ENCODE measurements at regions not wholly inside any gene's neighbourhood (a gene's known extent, or its start where the extent isn't known, plus 50 kb on each side); places are given as distances from the start of the nearest gene placed in this dataset.

DNA sequence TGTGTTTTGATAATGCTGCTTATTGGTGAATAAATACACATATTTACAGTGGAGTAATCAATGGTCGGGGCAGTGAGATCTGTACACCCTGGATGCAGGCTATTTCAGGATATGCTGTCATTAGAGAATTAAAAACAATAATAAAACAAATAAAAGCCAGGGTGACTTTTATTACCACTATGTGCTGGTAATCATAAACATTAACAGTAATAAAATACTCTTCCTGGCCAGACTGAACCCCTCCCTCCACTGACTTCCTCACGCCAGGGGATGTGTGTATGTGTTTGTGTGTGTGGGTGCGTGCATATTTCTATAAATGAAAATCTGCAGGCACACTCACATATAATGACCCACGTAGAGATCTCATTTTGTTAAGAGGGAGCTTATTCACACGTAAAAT is 98.0 kb upstream of the MAP9 start:
- no peak overlapping the region for H3K4me2 ChIP-seq
- ChIA-PET POLR2A (no interaction called here), CTCF (no interaction called here)
- H3K27me3 ChIP-seq (ENCODE audit: insufficient read depth), result no peaks in the 10 kb centered on the region
- H2AFZ ChIP-seq (ENCODE audit: low read depth), result no peak overlapping the region
- WGBS (ENCODE audit: low lambda C conversion rate), result 48% methylated on average over 5 of the region's 5 CpGs
- no peaks in the 10 kb centered on the region for H3K36me3 ChIP-seq (replicated peaks in 1 of 2; ENCODE audit: control insufficient read depth in 1 of 2, insufficient read depth in 2 of 2, low read length in 1 of 2)
- no peak overlapping the region for H3K4me3 ChIP-seq (ENCODE audit: low read depth in 2 of 2, low read length in 1 of 2)
- no peaks in the 10 kb centered on the region for H4K20me1 ChIP-seq (ENCODE audit: insufficient read depth)
- no peak for DNase-seq
- no peaks in the 10 kb centered on the region for H3K9me3 ChIP-seq
- H3K4me1 ChIP-seq (ENCODE audit: control insufficient read depth in 1 of 2, insufficient read depth in 2 of 2, low read depth in 1 of 2, low read length in 1 of 2), result no peaks in the 10 kb centered on the region
- no peaks in the 10 kb centered on the region for H3K9me2 ChIP-seq
- no peak overlapping the region for H3K9ac ChIP-seq
- no peak overlapping the region for H3K27ac ChIP-seq (ENCODE audit: low read depth in 2 of 2, low read length in 1 of 2)
- no peaks in the 10 kb centered on the region for H3K79me2 ChIP-seq (ENCODE audit: insufficient read depth)
- TF ChIP-seq JUND (IDR thresholded peaks at IDR 0.05), result no peak
- TF ChIP-seq, protein P1, sequence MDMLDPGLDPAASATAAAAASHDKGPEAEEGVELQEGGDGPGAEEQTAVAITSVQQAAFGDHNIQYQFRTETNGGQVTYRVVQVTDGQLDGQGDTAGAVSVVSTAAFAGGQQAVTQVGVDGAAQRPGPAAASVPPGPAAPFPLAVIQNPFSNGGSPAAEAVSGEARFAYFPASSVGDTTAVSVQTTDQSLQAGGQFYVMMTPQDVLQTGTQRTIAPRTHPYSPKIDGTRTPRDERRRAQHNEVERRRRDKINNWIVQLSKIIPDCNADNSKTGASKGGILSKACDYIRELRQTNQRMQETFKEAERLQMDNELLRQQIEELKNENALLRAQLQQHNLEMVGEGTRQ (IDR thresholded peaks at IDR 0.05; ENCODE audit: borderline replicate concordance, low read depth, low read length), result no peak
- TF ChIP-seq POLR2AphosphoS5 (IDR thresholded peaks at IDR 0.05; ENCODE audit: low read depth, low read length), result no peak
- TF ChIP-seq EP300 (IDR thresholded peaks at IDR 0.05; ENCODE audit: borderline replicate concordance in 1 of 2, low read depth in 1 of 2, low read length in 1 of 2), result no peak
- no peaks in the 10 kb centered on the region for H3F3A ChIP-seq (replicated peaks; ENCODE audit: insufficient read depth)

DNA sequence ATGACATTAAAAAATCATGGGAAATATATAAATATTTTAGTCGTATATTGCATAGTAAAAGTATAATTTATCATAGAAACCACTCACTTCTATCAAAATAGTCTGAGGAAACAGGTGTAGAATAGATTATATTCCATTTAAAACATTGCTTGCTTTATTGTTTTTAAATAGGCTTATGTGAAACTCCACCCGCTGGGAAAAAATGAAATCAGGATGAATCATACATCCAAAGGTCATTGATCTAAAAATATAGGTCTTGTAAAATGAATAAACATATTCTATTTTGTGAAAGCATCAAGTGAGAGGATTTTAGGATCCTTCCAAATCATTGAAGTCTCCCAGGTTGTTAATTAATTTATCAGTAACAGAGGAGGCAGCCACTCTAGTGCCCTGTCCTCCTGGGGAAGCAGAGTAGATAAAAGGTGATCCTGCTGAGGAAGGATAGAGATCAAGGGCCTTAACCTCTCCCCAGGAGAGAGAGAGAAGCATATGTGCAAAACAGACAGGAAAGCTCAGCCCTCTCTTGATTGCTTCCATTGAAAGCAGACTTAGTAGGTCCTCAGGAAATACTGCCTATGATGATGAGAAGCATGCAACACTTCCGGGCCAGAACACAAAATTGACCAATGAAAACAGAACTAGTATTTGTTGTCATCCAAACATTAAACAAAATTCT is 96.8 kb upstream of the MAP9 start:
- no peaks in the 10 kb centered on the region for H4K20me1 ChIP-seq (ENCODE audit: insufficient read depth)
- H2AFZ ChIP-seq (ENCODE audit: low read depth), result no peak overlapping the region
- H3K9me3 ChIP-seq, result no peaks in the 10 kb centered on the region
- WGBS (ENCODE audit: low lambda C conversion rate), result 52% methylated on average over 3 of the region's 3 CpGs
- H3K9me2 ChIP-seq, result no peaks in the 10 kb centered on the region
- H3K4me2 ChIP-seq, result no peak overlapping the region
- H3K9ac ChIP-seq, result no peak overlapping the region
- no peak overlapping the region for H3K4me3 ChIP-seq (ENCODE audit: low read depth in 2 of 2, low read length in 1 of 2)
- no peak for DNase-seq
- no peaks in the 10 kb centered on the region for H3K27me3 ChIP-seq (ENCODE audit: insufficient read depth)
- POLR2A ChIA-PET, result no interaction called here
- H3K36me3 ChIP-seq (replicated peaks in 1 of 2; ENCODE audit: control insufficient read depth in 1 of 2, insufficient read depth in 2 of 2, low read length in 1 of 2), result no peaks in the 10 kb centered on the region
- H3K4me1 ChIP-seq (ENCODE audit: control insufficient read depth in 1 of 2, insufficient read depth in 2 of 2, low read depth in 1 of 2, low read length in 1 of 2), result no peaks in the 10 kb centered on the region
- CTCF ChIA-PET, result no interaction called here
- H3F3A ChIP-seq (replicated peaks; ENCODE audit: insufficient read depth), result no peaks in the 10 kb centered on the region
- H3K79me2 ChIP-seq (ENCODE audit: insufficient read depth), result no peaks in the 10 kb centered on the region
- H3K27ac ChIP-seq (ENCODE audit: low read depth in 2 of 2, low read length in 1 of 2), result no peak overlapping the region
- TF ChIP-seq FOXM1 (IDR thresholded peaks at IDR 0.05; ENCODE audit: low read depth) (no peak), RXRA (IDR thresholded peaks at IDR 0.05; ENCODE audit: borderline replicate concordance, low read depth) (no peak), RAD21 (IDR thresholded peaks at IDR 0.05; ENCODE audit: low read length) (no peak), TCF12 (IDR thresholded peaks at IDR 0.05) (no peak), SIN3A (IDR thresholded peaks at IDR 0.05; ENCODE audit: borderline replicate concordance, low read depth, low read length) (no peak), FOSL2 (IDR thresholded peaks at IDR 0.05; ENCODE audit: borderline replicate concordance, low read depth) (no peak), SMC3 (IDR thresholded peaks at IDR 0.05; ENCODE audit: low read depth, low read length) (no peak), YY1 (IDR thresholded peaks at IDR 0.05; ENCODE audit: low read depth) (no peak), MXI1 (IDR thresholded peaks at IDR 0.05; ENCODE audit: low read depth, low read length) (no peak), TEAD4 (IDR thresholded peaks at IDR 0.05; ENCODE audit: borderline replicate concordance, insufficient read depth) (no peak), RCOR1 (IDR thresholded peaks at IDR 0.05; ENCODE audit: low read length) (no peak), POLR2AphosphoS5 (IDR thresholded peaks at IDR 0.05; ENCODE audit: low read depth, low read length) (no peak), EZH2phosphoT487 (IDR thresholded peaks at IDR 0.05; ENCODE audit: borderline replicate concordance, low read depth) (no peak), CHD2 (IDR thresholded peaks at IDR 0.05; ENCODE audit: low read length, partially characterized antibody) (no peak)
- TF ChIP-seq, protein P2, sequence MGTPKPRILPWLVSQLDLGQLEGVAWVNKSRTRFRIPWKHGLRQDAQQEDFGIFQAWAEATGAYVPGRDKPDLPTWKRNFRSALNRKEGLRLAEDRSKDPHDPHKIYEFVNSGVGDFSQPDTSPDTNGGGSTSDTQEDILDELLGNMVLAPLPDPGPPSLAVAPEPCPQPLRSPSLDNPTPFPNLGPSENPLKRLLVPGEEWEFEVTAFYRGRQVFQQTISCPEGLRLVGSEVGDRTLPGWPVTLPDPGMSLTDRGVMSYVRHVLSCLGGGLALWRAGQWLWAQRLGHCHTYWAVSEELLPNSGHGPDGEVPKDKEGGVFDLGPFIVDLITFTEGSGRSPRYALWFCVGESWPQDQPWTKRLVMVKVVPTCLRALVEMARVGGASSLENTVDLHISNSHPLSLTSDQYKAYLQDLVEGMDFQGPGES (IDR thresholded peaks at IDR 0.05; ENCODE audit: low read depth, low read length), result no peak
- TF ChIP-seq, protein P3, sequence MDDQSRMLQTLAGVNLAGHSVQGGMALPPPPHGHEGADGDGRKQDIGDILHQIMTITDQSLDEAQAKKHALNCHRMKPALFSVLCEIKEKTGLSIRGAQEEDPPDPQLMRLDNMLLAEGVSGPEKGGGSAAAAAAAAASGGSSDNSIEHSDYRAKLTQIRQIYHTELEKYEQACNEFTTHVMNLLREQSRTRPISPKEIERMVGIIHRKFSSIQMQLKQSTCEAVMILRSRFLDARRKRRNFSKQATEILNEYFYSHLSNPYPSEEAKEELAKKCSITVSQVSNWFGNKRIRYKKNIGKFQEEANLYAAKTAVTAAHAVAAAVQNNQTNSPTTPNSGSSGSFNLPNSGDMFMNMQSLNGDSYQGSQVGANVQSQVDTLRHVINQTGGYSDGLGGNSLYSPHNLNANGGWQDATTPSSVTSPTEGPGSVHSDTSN (IDR thresholded peaks at IDR 0.05), result no peak
- TF ChIP-seq, protein P4, sequence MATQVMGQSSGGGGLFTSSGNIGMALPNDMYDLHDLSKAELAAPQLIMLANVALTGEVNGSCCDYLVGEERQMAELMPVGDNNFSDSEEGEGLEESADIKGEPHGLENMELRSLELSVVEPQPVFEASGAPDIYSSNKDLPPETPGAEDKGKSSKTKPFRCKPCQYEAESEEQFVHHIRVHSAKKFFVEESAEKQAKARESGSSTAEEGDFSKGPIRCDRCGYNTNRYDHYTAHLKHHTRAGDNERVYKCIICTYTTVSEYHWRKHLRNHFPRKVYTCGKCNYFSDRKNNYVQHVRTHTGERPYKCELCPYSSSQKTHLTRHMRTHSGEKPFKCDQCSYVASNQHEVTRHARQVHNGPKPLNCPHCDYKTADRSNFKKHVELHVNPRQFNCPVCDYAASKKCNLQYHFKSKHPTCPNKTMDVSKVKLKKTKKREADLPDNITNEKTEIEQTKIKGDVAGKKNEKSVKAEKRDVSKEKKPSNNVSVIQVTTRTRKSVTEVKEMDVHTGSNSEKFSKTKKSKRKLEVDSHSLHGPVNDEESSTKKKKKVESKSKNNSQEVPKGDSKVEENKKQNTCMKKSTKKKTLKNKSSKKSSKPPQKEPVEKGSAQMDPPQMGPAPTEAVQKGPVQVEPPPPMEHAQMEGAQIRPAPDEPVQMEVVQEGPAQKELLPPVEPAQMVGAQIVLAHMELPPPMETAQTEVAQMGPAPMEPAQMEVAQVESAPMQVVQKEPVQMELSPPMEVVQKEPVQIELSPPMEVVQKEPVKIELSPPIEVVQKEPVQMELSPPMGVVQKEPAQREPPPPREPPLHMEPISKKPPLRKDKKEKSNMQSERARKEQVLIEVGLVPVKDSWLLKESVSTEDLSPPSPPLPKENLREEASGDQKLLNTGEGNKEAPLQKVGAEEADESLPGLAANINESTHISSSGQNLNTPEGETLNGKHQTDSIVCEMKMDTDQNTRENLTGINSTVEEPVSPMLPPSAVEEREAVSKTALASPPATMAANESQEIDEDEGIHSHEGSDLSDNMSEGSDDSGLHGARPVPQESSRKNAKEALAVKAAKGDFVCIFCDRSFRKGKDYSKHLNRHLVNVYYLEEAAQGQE (IDR thresholded peaks at IDR 0.05; ENCODE audit: low read depth, low read length), result no peak
